H9 (cell line): ENCODE measurements at regions not wholly inside any gene's neighbourhood (a gene's known extent, or its start where the extent isn't known, plus 50 kb on each side); places are given as distances from the start of the nearest gene placed in this dataset.

ENCODE experiments used
- DNase-seq: peaks from one replicate; pipeline ENCODE4 v3.0.0-alpha.2; 2017
- H2AFZ ChIP-seq: one replicate; pipeline ENCODE4 v1.6.1; 2013; ENCODE audit warnings: mild to moderate bottlenecking, low read length, control low read depth, moderate library complexity
- H2AK5ac ChIP-seq: 2 replicates; pipeline ENCODE4 v1.6.1; 2013; ENCODE audit warnings: low read length, control low read depth, mixed read lengths; ENCODE audit not compliant: insufficient read length
- H2BK120ac ChIP-seq: one replicate; pipeline ENCODE4 v1.6.1; 2013; ENCODE audit warnings: low read depth, mild to moderate bottlenecking, low read length, control low read depth, inconsistent platforms; ENCODE audit not compliant: poor library complexity, severe bottlenecking
- H2BK12ac ChIP-seq: 2 replicates; pipeline ENCODE4 v1.6.1; 2013; ENCODE audit warnings: low read length, control low read depth, mixed read lengths, low read depth; ENCODE audit not compliant: insufficient read length
- H2BK15ac ChIP-seq: 2 replicates; pipeline ENCODE4 v1.6.1; 2013; ENCODE audit warnings: low read depth, low read length, control low read depth
- H2BK20ac ChIP-seq: one replicate; pipeline ENCODE4 v1.6.1; 2013; ENCODE audit warnings: low read depth, mild to moderate bottlenecking, low read length, control low read depth, inconsistent platforms; ENCODE audit not compliant: poor library complexity, severe bottlenecking
- H2BK5ac ChIP-seq: 2 replicates; pipeline ENCODE4 v1.6.1; 2013; ENCODE audit warnings: low read length, control low read depth, mixed read lengths; ENCODE audit not compliant: insufficient read length
- H3K14ac ChIP-seq: 2 replicates; pipeline ENCODE4 v1.6.1; 2013; ENCODE audit warnings: low read length, control low read depth; ENCODE audit not compliant: insufficient read depth
- H3K18ac ChIP-seq: 2 replicates; pipeline ENCODE4 v1.6.1; 2013; ENCODE audit warnings: low read depth, mild to moderate bottlenecking, mixed read lengths, low read length, control low read depth; ENCODE audit not compliant: insufficient read length
- H3K23ac ChIP-seq: 2 replicates; pipeline ENCODE4 v1.6.1; 2013; ENCODE audit warnings: low read length, control low read depth, mixed read lengths, low read depth; ENCODE audit not compliant: insufficient read length
- H3K23me2 ChIP-seq: 2 replicates; pipeline ENCODE4 v1.6.1; 2013; ENCODE audit warnings: low read depth, mild to moderate bottlenecking, mixed read lengths, low read length, control low read depth; ENCODE audit not compliant: insufficient read length, poor library complexity, severe bottlenecking
- H3K27ac ChIP-seq: 2 replicates; pipeline ENCODE4 v1.5.1; 2013; ENCODE audit warnings: low read length, control low read depth, mixed read lengths, low read depth; ENCODE audit not compliant: insufficient read length
- H3K27me3 ChIP-seq: 2 replicates; pipeline ENCODE4 v1.6.1; 2013; ENCODE audit warnings: low read length, control low read depth, inconsistent platforms; ENCODE audit not compliant: insufficient read depth
- H3K4ac ChIP-seq: 2 replicates; pipeline ENCODE4 v1.6.1; 2013; ENCODE audit warnings: low read depth, mild to moderate bottlenecking, control low read depth, inconsistent platforms, low read length, moderate library complexity
- H3K4me1 ChIP-seq: 2 replicates; pipeline ENCODE4 v1.6.1; 2013; ENCODE audit warnings: low read length, control low read depth, inconsistent platforms; ENCODE audit not compliant: insufficient read depth
- H3K4me2 ChIP-seq: 2 replicates; pipeline ENCODE4 v1.6.1; 2013; ENCODE audit warnings: low read length, control low read depth, mixed read lengths; ENCODE audit not compliant: insufficient read length, insufficient read depth
- H3K56ac ChIP-seq: 2 replicates; pipeline ENCODE4 v1.6.1; 2013; ENCODE audit warnings: low read depth, mild to moderate bottlenecking, mixed read lengths, low read length, control low read depth; ENCODE audit not compliant: insufficient read length
- H3K79me1 ChIP-seq: 2 replicates; pipeline ENCODE4 v1.6.1; 2013; ENCODE audit warnings: low read depth, mild to moderate bottlenecking, moderate library complexity, low read length, control low read depth, inconsistent platforms; ENCODE audit not compliant: insufficient read depth, poor library complexity, severe bottlenecking
- H3K79me2 ChIP-seq: 2 replicates; pipeline ENCODE4 v1.6.1; 2013; ENCODE audit warnings: low read length, control low read depth, inconsistent platforms; ENCODE audit not compliant: insufficient read depth
- H3K9ac ChIP-seq: 2 replicates; pipeline ENCODE4 v1.6.1; 2013; ENCODE audit warnings: low read length, control low read depth, mixed read lengths; ENCODE audit not compliant: insufficient read length; ENCODE audit errors: extremely low read depth
- H3K9me3 ChIP-seq: one replicate; pipeline ENCODE4 v1.6.1; 2013; ENCODE audit warnings: low read depth, low read length, inconsistent platforms; ENCODE audit not compliant: control insufficient read depth
- H3T11ph ChIP-seq: one replicate; pipeline ENCODE4 v1.6.1; 2013; ENCODE audit warnings: mild to moderate bottlenecking, low read length, control low read depth, inconsistent platforms
- H4K20me1 ChIP-seq: one replicate; pipeline ENCODE4 v1.6.1; 2013; ENCODE audit not compliant: control insufficient read depth, insufficient read length, insufficient read depth
- H4K5ac ChIP-seq: 2 replicates; pipeline ENCODE4 v1.6.1; 2013; ENCODE audit warnings: low read depth, mild to moderate bottlenecking, mixed read lengths, low read length, control low read depth; ENCODE audit not compliant: insufficient read length
- H4K8ac ChIP-seq: replicated peaks from 2 replicates; pipeline ENCODE4 v1.6.1; 2013; ENCODE audit warnings: low read length, control low read depth, mixed read lengths, low read depth; ENCODE audit not compliant: insufficient read length
- H4K91ac ChIP-seq: 2 replicates; pipeline ENCODE4 v1.6.1; 2013; ENCODE audit warnings: low read depth, mild to moderate bottlenecking, moderate library complexity, mixed read lengths, low read length, control low read depth; ENCODE audit not compliant: insufficient read length
- H3K27ac Mint-ChIP-seq, 3 experiments: 2 replicates in 2 of 3; 3 replicates in 1 of 3; pipeline ENCODE4 v1.8.0; 2020 to 2021; ENCODE audit warnings: mixed read lengths in 3 of 3, mild to moderate bottlenecking in 1 of 3, moderate library complexity in 1 of 3
- H3K27me3 Mint-ChIP-seq: 2 replicates; pipeline ENCODE4 v1.8.0; 2021; ENCODE audit warnings: low read depth, mild to moderate bottlenecking, moderate library complexity, mixed read lengths
- H3K36me3 Mint-ChIP-seq, 3 experiments: 2 replicates in 2 of 3; 3 replicates in 1 of 3; pipeline ENCODE4 v1.8.0; 2020 to 2021; ENCODE audit warnings: low read depth in 3 of 3, mixed read lengths in 3 of 3; ENCODE audit not compliant: insufficient read depth in 1 of 3
- H3K4me1 Mint-ChIP-seq, 2 experiments: 2 replicates each; pipeline ENCODE4 v1.8.0; 2020; ENCODE audit warnings: mixed read lengths in 2 of 2
- H3K4me3 Mint-ChIP-seq, 2 experiments: 2 replicates in 1 of 2; 3 replicates in 1 of 2; pipeline ENCODE4 v1.8.0; 2020 to 2021; ENCODE audit warnings: mild to moderate bottlenecking in 2 of 2, mixed read lengths in 2 of 2, moderate library complexity in 1 of 2
- H3K9me3 Mint-ChIP-seq, 2 experiments: 2 replicates in 1 of 2; 3 replicates in 1 of 2; pipeline ENCODE4 v1.8.0; 2020; ENCODE audit warnings: mild to moderate bottlenecking in 2 of 2, mixed read lengths in 2 of 2, moderate library complexity in 1 of 2
- WGBS: extraction: QIAGEN DNeasy Blood & Tissue Kit; methylation state at CpG from one replicate; pipeline ENCODE4 v1.1.7; 2013; ENCODE audit warnings: missing lambda C conversion rate, low lambda C conversion rate, mixed read lengths; ENCODE audit not compliant: insufficient read length; ENCODE audit errors: extremely low coverage; 5-methylcytosine and 5-hydroxymethylcytosine counted together
- TF ChIP-seq, protein P1 (sequence below): fragments of 200-600 bp; sonication (generic); conservative IDR thresholded peaks from 3 replicates; pipeline ENCODE4 v1.8.0; 2021; ENCODE audit warnings: antibody characterized with exemption, mild to moderate bottlenecking

DNA sequence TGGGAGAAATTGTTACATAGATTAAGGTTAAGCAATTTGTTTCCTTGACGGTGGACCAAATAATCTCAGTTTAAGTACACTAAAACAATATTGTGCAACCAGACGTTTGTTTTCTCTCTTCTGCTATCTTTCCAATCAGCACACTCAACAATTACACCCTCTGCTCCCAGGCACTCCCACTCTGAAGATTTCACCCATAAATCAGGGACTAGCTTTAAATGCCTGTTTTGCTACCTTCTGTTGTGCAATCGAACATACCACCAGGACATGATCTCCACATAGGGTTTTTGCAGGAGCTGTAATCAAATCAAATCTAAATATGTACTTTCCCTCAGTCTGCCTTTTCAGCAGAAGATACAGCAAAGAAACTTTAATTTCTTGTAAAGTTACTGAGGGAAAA lies 405.8 kb upstream of the TLE4 start:
- no peak overlapping the region for H2BK15ac ChIP-seq
- H4K91ac ChIP-seq = no peak overlapping the region
- H2AFZ ChIP-seq = no peak overlapping the region
- no peaks in the 10 kb centered on the region for H3K27me3 ChIP-seq
- no peak overlapping the region for H2BK5ac ChIP-seq
- no peak overlapping the region for H3K27ac ChIP-seq
- H2BK20ac ChIP-seq = no peak overlapping the region
- no peak overlapping the region for H4K5ac ChIP-seq
- no peaks in the 10 kb centered on the region for H4K20me1 ChIP-seq
- no peak overlapping the region for H3K56ac ChIP-seq
- no peak overlapping the region for H2BK12ac ChIP-seq
- H3K79me1 ChIP-seq = no peaks in the 10 kb centered on the region
- H3K79me2 ChIP-seq = no peaks in the 10 kb centered on the region
- no peak overlapping the region for H3K4ac ChIP-seq
- Mint-ChIP-seq H3K9me3 (peaks cover 0 to 4% of the 10 kb centered on the region in 2 experiments; a peak in 2 of 5 replicates), H3K36me3 (no peaks in the 10 kb centered on the region), H3K4me3 (no peak overlapping the region), H3K27me3 (no peaks in the 10 kb centered on the region; the same call in 1 of the 2 replicates), H3K27ac (no peak overlapping the region; a peak in 1 of 7 replicates), H3K4me1 (no peaks in the 10 kb centered on the region)
- no peak overlapping the region for H3T11ph ChIP-seq
- no peaks in the 10 kb centered on the region for H3K23me2 ChIP-seq
- H3K4me2 ChIP-seq = no peak overlapping the region
- H3K9me3 ChIP-seq = no peaks in the 10 kb centered on the region
- no peak overlapping the region for H3K14ac ChIP-seq
- no peaks in the 10 kb centered on the region for H3K4me1 ChIP-seq
- no peak for DNase-seq
- no peak overlapping the region for H3K18ac ChIP-seq
- H4K8ac ChIP-seq = no peak overlapping the region
- H2BK120ac ChIP-seq = peak overlapping the region; percentile 69
- H3K23ac ChIP-seq = no peak overlapping the region
- no CpG with 5 or more reads among the region's 3 CpGs for WGBS
- H3K9ac ChIP-seq = no peak overlapping the region
- H2AK5ac ChIP-seq = no peak overlapping the region
- TF ChIP-seq, protein P1, sequence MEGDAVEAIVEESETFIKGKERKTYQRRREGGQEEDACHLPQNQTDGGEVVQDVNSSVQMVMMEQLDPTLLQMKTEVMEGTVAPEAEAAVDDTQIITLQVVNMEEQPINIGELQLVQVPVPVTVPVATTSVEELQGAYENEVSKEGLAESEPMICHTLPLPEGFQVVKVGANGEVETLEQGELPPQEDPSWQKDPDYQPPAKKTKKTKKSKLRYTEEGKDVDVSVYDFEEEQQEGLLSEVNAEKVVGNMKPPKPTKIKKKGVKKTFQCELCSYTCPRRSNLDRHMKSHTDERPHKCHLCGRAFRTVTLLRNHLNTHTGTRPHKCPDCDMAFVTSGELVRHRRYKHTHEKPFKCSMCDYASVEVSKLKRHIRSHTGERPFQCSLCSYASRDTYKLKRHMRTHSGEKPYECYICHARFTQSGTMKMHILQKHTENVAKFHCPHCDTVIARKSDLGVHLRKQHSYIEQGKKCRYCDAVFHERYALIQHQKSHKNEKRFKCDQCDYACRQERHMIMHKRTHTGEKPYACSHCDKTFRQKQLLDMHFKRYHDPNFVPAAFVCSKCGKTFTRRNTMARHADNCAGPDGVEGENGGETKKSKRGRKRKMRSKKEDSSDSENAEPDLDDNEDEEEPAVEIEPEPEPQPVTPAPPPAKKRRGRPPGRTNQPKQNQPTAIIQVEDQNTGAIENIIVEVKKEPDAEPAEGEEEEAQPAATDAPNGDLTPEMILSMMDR = no peak
